Fibroblast of skin of left biceps (primary cell): ENCODE measurements at regions not wholly inside any gene's neighbourhood (a gene's known extent, or its start where the extent isn't known, plus 50 kb on each side); places are given as distances from the start of the nearest gene placed in this dataset.
A peak's percentile ranks its signal among the peaks of the same experiment; 100 is the strongest.
"Not testable (repeated sequence)": the region's sequence is repeated elsewhere in the genome, so short reads cannot be mapped to it uniquely, and the experiment has no call there.

Experiments
- DNase-seq, 2 experiments: peaks; one replicate each; pipeline ENCODE4 v3.0.0-alpha.2; 2013; ENCODE audit warnings: low read depth in 2 of 2

DNA sequence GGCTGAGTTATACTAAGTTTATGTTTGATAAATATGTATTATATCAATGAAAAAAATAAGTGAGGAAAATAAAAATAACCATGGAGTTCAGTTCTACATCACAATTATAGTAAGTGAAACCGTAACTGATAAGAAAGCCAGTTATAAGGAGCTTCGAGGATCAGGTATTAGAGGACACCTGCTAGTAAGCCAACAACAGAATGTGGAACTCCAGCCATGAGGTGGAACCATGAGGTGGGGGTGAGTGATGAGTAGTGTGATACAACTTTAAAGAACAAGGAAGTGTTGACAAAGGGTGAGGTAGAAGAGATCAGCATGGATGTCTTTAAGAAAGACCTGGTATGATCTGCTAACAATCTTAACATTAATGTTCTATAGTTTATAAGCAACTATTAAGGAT, 452.9 kb downstream of the GUCY1A2 start:
- no peak for DNase-seq

DNA sequence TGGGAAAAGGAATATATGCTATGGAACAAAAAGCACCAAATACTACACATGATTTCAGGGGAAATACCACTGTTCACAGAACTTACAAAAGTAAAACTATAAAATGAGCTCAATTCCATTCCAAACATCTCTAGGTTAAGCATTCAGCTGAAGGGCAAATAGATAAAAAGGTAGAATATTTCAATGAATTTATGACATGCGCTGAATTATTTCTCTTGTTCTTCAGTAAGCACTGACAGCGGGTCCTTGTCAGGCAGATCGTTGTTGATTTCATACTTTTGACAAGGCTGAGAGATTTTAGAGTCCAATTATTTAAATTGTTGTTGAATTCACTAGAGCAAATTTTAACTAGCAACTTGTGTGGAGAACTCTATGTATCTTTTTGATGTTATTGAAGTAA, 449.6 kb downstream of the GUCY1A2 start:
- DNase-seq, result no peak

DNA sequence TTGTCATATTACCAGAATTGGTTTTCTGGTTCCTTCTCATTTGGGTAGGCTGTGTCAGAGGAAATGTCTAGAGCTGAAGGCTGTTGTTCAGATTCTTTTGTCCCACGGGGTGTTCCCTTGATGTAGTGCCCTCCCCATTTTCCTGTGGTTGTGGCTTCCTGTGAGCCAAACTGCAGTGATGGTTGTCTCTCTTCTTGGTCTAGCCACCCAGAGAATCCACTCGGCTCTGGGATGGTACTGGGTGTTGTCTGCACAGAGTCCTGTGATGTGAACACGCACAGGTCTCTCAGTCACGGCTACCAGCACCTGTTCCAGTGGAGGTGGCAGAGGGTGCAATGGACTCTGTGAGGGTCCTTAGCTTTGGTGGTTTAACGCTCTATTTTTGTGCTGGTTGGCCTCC, 440.9 kb downstream of the GUCY1A2 start:
- DNase-seq, result not testable (repeated sequence)

DNA sequence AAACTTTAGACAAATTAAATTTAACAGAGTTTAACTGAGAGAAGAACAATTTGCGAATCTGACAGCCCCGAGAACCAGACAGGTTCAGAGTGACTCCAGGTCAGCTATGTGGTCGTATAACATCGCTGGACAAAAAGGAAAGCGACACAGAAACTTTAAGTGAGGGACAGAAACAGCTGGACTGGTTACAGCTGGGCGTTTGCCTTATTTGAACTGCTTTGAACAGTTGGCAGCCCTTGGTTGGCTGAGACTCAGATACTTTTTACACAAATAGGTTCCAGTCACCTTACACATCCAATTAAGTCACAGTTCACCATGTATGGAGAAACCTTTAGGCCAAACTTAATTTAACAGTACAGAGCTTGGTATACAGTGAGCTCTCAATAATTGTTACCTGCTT, 436.9 kb downstream of the GUCY1A2 start:
- DNase-seq, result no peak

DNA sequence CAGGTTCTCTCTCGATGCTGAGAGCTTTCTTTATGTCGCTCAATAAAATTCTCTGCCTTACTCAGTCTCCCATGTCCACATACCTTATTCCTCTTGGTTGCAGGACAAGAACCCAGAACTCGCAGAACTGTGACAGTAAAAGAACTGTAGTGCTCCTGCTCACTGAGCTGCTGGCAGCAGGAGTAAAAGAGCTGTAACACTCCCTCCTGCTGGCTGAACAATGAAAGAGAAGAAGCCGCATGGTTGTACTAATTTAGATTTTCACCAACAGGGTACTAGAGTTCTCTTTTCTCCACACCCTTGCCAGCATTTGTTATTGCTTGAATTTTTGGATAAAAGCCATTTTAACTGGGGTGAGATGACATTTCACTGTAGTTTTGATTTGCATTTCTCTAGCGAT, 433.2 kb downstream of the GUCY1A2 start:
- peak; percentile 10 to 13 for DNase-seq

DNA sequence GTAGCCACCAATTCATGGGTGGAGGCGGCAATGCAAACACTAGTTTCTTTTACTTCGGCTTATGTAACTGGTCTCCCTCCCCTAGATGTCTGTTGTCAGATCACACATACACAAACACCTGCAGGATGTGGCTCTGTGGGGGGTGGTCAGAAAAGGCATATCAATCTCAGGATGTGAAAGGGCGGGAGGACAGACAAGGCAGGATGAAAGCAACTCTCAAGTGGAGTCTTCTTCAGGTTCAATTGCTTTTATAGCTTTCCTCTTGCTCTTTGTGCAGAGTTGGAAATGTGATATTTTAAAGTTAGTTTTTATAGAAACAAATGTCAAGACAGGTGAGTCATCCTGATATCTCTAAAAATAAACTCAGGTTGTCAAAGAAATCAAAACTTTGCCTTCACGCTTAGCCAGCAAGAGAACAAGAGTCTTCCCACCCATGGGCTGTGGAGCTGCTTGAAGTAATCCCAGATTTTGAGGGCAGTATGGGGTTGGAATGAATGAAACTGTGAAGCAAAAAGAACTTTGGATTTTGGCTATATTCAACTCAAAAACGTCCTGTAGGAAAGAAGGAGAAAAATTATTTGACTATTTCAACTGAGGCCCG, 423.4 kb downstream of the GUCY1A2 start:
- DNase-seq, result no peak

DNA sequence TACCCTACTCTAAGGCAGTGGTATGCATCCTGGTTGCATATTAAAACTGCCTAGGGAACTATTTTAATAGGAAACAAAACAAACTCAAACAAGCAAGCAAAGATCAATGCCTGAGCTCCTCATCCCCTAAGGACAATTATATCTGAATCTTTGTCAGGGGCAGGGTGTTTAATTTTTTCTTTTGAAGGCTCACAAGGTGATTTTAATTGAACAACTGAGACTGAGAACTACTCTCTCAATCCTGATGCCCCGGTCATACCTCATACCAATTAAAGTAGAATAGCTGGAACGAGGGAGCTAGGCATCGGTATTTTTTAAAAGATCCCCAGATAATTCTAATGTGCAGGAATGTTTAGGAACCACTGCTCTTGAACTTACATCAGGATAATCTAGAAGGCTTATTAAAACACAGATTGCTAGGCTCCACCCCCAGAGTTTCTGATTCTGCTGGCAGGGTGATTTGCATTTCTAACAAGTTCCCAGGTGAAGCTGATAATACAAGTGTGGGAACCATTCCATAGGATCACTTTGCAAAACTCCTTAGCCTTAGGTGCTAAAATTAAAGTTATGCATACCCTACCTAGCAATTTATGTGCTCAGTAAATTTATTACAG, 416.5 kb downstream of the GUCY1A2 start:
- DNase-seq, result no peak

DNA sequence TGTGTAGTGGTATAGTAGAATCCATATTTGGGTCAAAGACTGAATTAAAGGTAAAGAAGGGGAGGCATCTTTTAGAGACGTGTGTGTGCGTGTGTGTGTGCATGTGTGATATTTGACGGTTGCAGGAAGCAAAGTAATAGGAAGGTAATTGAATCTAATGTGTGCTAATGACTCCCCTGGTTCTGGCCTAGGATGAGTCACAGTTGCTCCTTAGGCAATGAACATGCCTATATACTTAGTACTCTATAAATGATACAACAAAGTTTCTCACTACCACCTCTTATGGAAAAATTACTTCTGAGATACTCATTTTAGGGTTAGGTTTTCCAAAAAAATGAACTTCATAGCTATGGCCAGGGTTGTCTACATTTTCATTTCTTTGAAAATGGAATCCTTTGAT, 409.6 kb downstream of the GUCY1A2 start:
- peak in 1 of 2 experiments; percentile 13 for DNase-seq

DNA sequence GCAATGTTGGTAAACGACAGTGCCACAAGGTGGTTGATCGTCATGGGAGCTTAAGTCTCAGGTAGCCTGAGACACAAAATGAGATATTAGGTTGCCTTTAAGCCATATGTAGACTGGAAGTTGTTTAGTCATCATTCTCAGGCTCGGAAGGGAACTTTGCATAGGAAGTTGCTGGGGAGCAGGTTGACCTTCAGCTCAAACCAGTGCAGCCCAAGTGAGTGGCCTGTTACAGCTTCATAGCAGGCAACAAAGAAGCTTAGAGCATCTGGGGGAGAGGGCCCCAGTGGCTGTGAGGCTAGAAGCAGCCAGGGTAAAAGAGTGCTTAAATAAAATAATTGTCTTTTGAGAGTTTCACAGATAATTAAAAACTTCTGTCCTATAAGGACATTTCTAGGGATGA, 404.0 kb downstream of the GUCY1A2 start:
- DNase-seq, result no peak

DNA sequence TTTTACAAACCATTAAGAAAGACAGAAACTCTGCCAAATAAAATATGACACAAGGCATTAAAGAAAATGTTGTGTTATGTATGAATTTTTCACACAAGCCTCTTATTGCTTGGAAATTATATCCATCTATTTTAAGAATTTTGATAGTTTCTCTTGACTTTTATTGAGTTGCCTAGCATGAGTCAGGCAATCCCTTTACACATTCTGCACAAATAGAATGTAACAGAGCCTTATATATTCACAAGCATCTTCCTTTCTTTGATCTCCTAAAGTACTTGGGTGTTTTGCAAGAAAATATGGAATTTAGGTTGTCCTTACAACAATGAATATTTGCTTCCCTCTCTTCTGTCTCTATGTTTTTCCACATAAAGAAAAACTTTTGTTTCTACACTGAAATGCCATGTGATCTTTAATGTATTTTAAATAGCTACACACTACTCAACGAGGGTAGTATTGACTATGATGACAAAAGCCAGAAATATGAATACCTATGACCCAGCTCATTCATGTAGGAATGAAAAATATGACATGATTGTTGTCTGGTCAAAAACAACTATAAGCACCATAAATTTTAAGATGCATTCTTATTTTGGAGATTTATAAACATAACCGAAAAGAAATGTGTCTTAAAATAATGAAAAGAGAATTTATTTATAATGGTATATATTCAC, 398.8 kb downstream of the GUCY1A2 start:
- DNase-seq, result peak in 1 of 2 experiments; percentile 10

DNA sequence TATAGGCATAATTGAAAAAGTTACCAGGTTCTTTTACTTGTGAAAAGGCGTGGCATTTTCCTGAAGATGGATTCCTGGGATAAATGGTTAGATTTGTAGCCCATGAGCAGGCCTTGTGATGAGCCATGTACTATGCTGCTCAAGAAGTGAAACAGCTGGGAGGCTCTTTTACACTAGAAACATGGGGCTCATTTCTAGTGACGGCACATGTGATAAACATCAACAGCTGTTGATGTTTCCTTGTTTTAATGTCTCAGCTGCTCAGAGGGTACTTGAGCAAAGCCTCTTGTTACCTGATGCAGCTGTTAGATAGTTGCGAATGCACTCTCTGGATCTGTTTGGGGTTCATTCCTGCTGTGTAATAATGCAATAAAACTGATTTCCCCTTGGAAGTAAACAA, 396.8 kb downstream of the GUCY1A2 start:
- no peak for DNase-seq
